GM12878 (cell line): ENCODE measurements at regions not wholly inside any gene's neighbourhood (a gene's known extent, or its start where the extent isn't known, plus 50 kb on each side); places are given as distances from the start of the nearest gene placed in this dataset.
A peak's percentile ranks its signal among the peaks of the same experiment; 100 is the strongest.

ENCODE experiments used
- CEBPZ ChIP-seq: fragments of 150-350 bp; IDR thresholded peaks from 2 replicates; pipeline ENCODE4 v1.6.1; 2016; ENCODE audit warnings: low read depth, low read length
- DPF2 ChIP-seq: fragments of 450-650 bp; IDR thresholded peaks from 2 replicates; pipeline ENCODE4 v1.6.1; 2017; ENCODE audit warnings: mild to moderate bottlenecking
- GABPA ChIP-seq: IDR thresholded peaks from 2 replicates; pipeline ENCODE4 v1.6.1; 2014; ENCODE audit warnings: antibody characterized with exemption, low read depth, mild to moderate bottlenecking, inconsistent platforms
- HDAC2 ChIP-seq: fragments of 200-600 bp; sonication (generic); IDR thresholded peaks from 2 replicates; pipeline ENCODE4 v1.6.1; 2017
- JUNB ChIP-seq: IDR thresholded peaks from 2 replicates; pipeline ENCODE4 v1.6.1; 2016; ENCODE audit warnings: antibody characterized with exemption, mild to moderate bottlenecking
- NFYB ChIP-seq: IDR thresholded peaks from 2 replicates; pipeline ENCODE4 v1.6.1; 2011; ENCODE audit warnings: low read depth, mild to moderate bottlenecking, low read length, improper control_type of control experiment, moderate library complexity; ENCODE audit not compliant: insufficient read depth
- RAD21 ChIP-seq: IDR thresholded peaks from 2 replicates; pipeline ENCODE4 v1.6.1; 2011; ENCODE audit warnings: mild to moderate bottlenecking, low read depth, low read length, moderate library complexity; ENCODE audit not compliant: insufficient read depth
- RUNX3 ChIP-seq: IDR thresholded peaks from 2 replicates; pipeline ENCODE4 v1.6.1; 2012; ENCODE audit warnings: low read length, inconsistent platforms
- SMAD5 ChIP-seq: IDR thresholded peaks from 2 replicates; pipeline ENCODE4 v1.6.1; 2016; ENCODE audit warnings: antibody characterized with exemption, low read depth
- SMARCA5 ChIP-seq: fragments of 450-650 bp; IDR thresholded peaks from 2 replicates; pipeline ENCODE4 v1.6.1; 2017; ENCODE audit warnings: mild to moderate bottlenecking
- TCF7 ChIP-seq: IDR thresholded peaks from 2 replicates; pipeline ENCODE4 v1.6.1; 2014; ENCODE audit warnings: antibody characterized with exemption, borderline replicate concordance
- ZNF687 ChIP-seq: fragments of 450-650 bp; IDR thresholded peaks from 2 replicates; pipeline ENCODE4 v1.6.1; 2017; ENCODE audit warnings: mild to moderate bottlenecking, moderate library complexity

- TF ChIP-seq ZNF687 (no peak), SMAD5 (no peak), NFYB (no peak), SMARCA5 (no peak), JUNB (peak; percentile 19; the same call in 1 of the 2 replicates), DPF2 (peak; percentile 86), GABPA (no peak), TCF7 (no peak), HDAC2 (no peak), RUNX3 (peak; percentile 83), CEBPZ (no peak), RAD21 (no peak)
Observed at GRCh38 chr5:6274846-6275543, 103.4 kb downstream of the MED10 start (continued).
